IMR-90 (cell line): ENCODE measurements at regions not wholly inside any gene's neighbourhood (a gene's known extent, or its start where the extent isn't known, plus 50 kb on each side); places are given as distances from the start of the nearest gene placed in this dataset.

Experiments used
- ATAC-seq: fragments of 200-7000 bp; cut with Tn5 transposase; 2 replicates; pipeline ENCODE4 v1.9.1; 2020; ENCODE audit warnings: low read depth, mild to moderate bottlenecking, moderate library complexity
- BruUV-seq: library from RNA; stranded (reverse); fragments of 400-500 nt; replicated peaks from 2 replicates; lab custom pipeline; 2021; lab: Mats Ljungman, UMichigan
- CTCF ChIA-PET: fragments of 300-600 bp; formaldehyde crosslinking; extraction: SDS; loops from one replicate; lab custom pipeline; 2021; ENCODE audit warnings: antibody characterized with exemption; lab: Yijun Ruan, JAX
- POLR2A ChIA-PET: fragments of 300-600 bp; sonication (Branson Sonifier 250); formaldehyde crosslinking; loops from one replicate; lab custom pipeline; 2022; ENCODE audit warnings: antibody characterized with exemption; ENCODE audit not compliant: unreplicated experiment; lab: Charles Lee
- DNase-seq: peaks from one replicate; pipeline ENCODE4 v3.0.0; 2013
- H2AFZ ChIP-seq: replicated peaks from 2 replicates; pipeline ENCODE3; 2013; ENCODE audit warnings: low read length, mild to moderate bottlenecking; ENCODE audit not compliant: poor library complexity
- H2AK5ac ChIP-seq: 2 replicates; pipeline ENCODE4 v1.6.1; 2013; ENCODE audit warnings: low read depth, low read length, inconsistent platforms
- H2AK9ac ChIP-seq: replicated peaks from 2 replicates; pipeline ENCODE3; 2013; ENCODE audit warnings: mild to moderate bottlenecking, low read depth, low read length, moderate library complexity; ENCODE audit not compliant: poor library complexity
- H2BK120ac ChIP-seq: 2 replicates; pipeline ENCODE4 v1.6.1; 2013; ENCODE audit warnings: low read depth, low read length, inconsistent platforms
- H2BK15ac ChIP-seq: 3 replicates; pipeline ENCODE4 v1.6.1; 2013; ENCODE audit warnings: low read depth, low read length, inconsistent platforms
- H2BK20ac ChIP-seq: 2 replicates; pipeline ENCODE4 v1.6.1; 2013; ENCODE audit warnings: low read depth, mild to moderate bottlenecking, inconsistent platforms, low read length, moderate library complexity
- H2BK5ac ChIP-seq: 2 replicates; pipeline ENCODE4 v1.6.1; 2013; ENCODE audit warnings: mild to moderate bottlenecking, low read depth, low read length, inconsistent platforms; ENCODE audit not compliant: poor library complexity, severe bottlenecking
- H3K14ac ChIP-seq: replicated peaks from 2 replicates; pipeline ENCODE4 v1.6.1; 2013; ENCODE audit warnings: low read depth, low read length, inconsistent platforms
- H3K18ac ChIP-seq: 2 replicates; pipeline ENCODE4 v1.6.1; 2013; ENCODE audit warnings: low read depth, low read length, control low read depth
- H3K23ac ChIP-seq: 2 replicates; pipeline ENCODE4 v1.6.1; 2013; ENCODE audit warnings: low read depth, low read length, inconsistent platforms
- H3K27ac ChIP-seq: 2 replicates; pipeline ENCODE4 v1.5.1; 2013; ENCODE audit warnings: mild to moderate bottlenecking, control low read depth, low read length; ENCODE audit not compliant: insufficient read depth
- H3K27me3 ChIP-seq: 2 replicates; pipeline ENCODE4 v1.6.1; 2013; ENCODE audit warnings: low read length; ENCODE audit not compliant: control insufficient read depth, insufficient read depth
- H3K36me3 ChIP-seq: 2 replicates; pipeline ENCODE4 v1.6.1; 2013; ENCODE audit warnings: low read length, mixed read lengths; ENCODE audit not compliant: control insufficient read depth, insufficient read depth
- H3K4ac ChIP-seq: 2 replicates; pipeline ENCODE4 v1.6.1; 2013; ENCODE audit warnings: low read depth, low read length, inconsistent platforms
- H3K4me1 ChIP-seq: 2 replicates; pipeline ENCODE4 v1.6.1; 2013; ENCODE audit warnings: low read length, mixed read lengths; ENCODE audit not compliant: control insufficient read depth, insufficient read depth
- H3K4me2 ChIP-seq: 2 replicates; pipeline ENCODE4 v1.6.1; 2013; ENCODE audit warnings: low read depth, mild to moderate bottlenecking, control low read depth, low read length, moderate library complexity
- H3K4me3 ChIP-seq: 2 replicates; pipeline ENCODE4 v1.5.1; 2013; ENCODE audit warnings: low read depth, mild to moderate bottlenecking, control low read depth, low read length, moderate library complexity; ENCODE audit not compliant: insufficient read depth
- H3K56ac ChIP-seq: 2 replicates; pipeline ENCODE4 v1.6.1; 2013; ENCODE audit warnings: low read length, inconsistent platforms; ENCODE audit not compliant: insufficient read depth; ENCODE audit errors: extremely low read depth
- H3K79me1 ChIP-seq, 2 experiments: 2 replicates each; pipeline ENCODE4 v1.6.1; 2013; ENCODE audit warnings: low read length in 2 of 2, inconsistent platforms in 1 of 2, low read depth in 1 of 2
- H3K9ac ChIP-seq: 2 replicates; pipeline ENCODE4 v1.6.1; 2013; ENCODE audit warnings: low read depth, low read length, control low read depth
- H3K9me1 ChIP-seq: 2 replicates; pipeline ENCODE4 v1.6.1; 2013; ENCODE audit warnings: low read length, inconsistent platforms; ENCODE audit not compliant: insufficient read depth
- H3K9me3 ChIP-seq: 2 replicates; pipeline ENCODE4 v1.6.1; 2013; ENCODE audit warnings: low read length; ENCODE audit not compliant: control insufficient read depth, insufficient read depth
- H4K20me1 ChIP-seq: 2 replicates; pipeline ENCODE4 v1.6.1; 2013; ENCODE audit warnings: low read length, inconsistent platforms; ENCODE audit not compliant: insufficient read depth
- H4K5ac ChIP-seq: 2 replicates; pipeline ENCODE4 v1.6.1; 2013; ENCODE audit warnings: mild to moderate bottlenecking, low read depth, low read length, control low read depth
- H4K8ac ChIP-seq, 2 experiments: 2 replicates each; pipeline ENCODE4 v1.6.1; 2013; ENCODE audit warnings: low read depth in 2 of 2, low read length in 2 of 2, control low read depth in 1 of 2, inconsistent platforms in 1 of 2
- H4K91ac ChIP-seq: 2 replicates; pipeline ENCODE4 v1.6.1; 2013; ENCODE audit warnings: low read depth, low read length, inconsistent platforms; ENCODE audit not compliant: insufficient read depth
- BHLHE40 ChIP-seq: fragments of 150-350 bp; IDR thresholded peaks from 2 replicates; pipeline ENCODE4 v1.6.1; 2016; ENCODE audit warnings: mild to moderate bottlenecking, low read depth, low read length
- POLR2A ChIP-seq: IDR thresholded peaks from 2 replicates; pipeline ENCODE4 v1.6.1; 2012; ENCODE audit warnings: mild to moderate bottlenecking, low read depth, low read length
- RAD21 ChIP-seq: IDR thresholded peaks from 2 replicates; pipeline ENCODE4 v1.6.1; 2012; ENCODE audit warnings: low read length, improper control_type of control experiment
- RCOR1 ChIP-seq: IDR thresholded peaks from 2 replicates; pipeline ENCODE4 v1.6.1; 2012; ENCODE audit warnings: mild to moderate bottlenecking, low read length, improper control_type of control experiment; ENCODE audit not compliant: insufficient replicate concordance
- WGBS, 2 experiments: methylation state at CpG; one replicate each; pipeline versions ENCODE4 v1.1.5 to v1.1.7; 2013; ENCODE audit warnings: missing lambda C conversion rate in 2 of 2; ENCODE audit not compliant: insufficient read length in 1 of 2; ENCODE audit errors: extremely low coverage in 2 of 2; 5-methylcytosine and 5-hydroxymethylcytosine counted together
- dilution Hi-C: fragments of 300-500 bp; cut with HindIII; formaldehyde crosslinking; loops from one replicate; pipeline ENCODE4 v1.14.3; 2018; ENCODE audit warnings: low sequenced_read_pairs; ENCODE audit not compliant: unreplicated experiment
- in situ Hi-C: fragments of 300-500 bp; cut with MboI; formaldehyde crosslinking; loops from 3 replicates; pipeline ENCODE4 v1.14.3; 2019; ENCODE audit warnings: low sequenced_read_pairs, inconsistent platforms, mixed read lengths
- intact Hi-C: fragments of 100-400 bp; cut with micrococcal nuclease; formaldehyde crosslinking; loops from 2 replicates; pipeline ENCODE4 v1.10.0; 2022

GRCh38 chr3:5463991-5464390 lies 276.5 kb downstream of the EDEM1 start:
- no peak overlapping the region for H3K9ac ChIP-seq
- dilution Hi-C loops (no loop called here), in situ Hi-C loops (no loop called here), intact Hi-C loops (no loop called here)
- H3K4ac ChIP-seq, result no peak overlapping the region
- WGBS, 2 experiments, result no CpG with 5 or more reads among the region's 3 CpGs
- ChIA-PET CTCF (no interaction called here), POLR2A (no interaction called here)
- no peak overlapping the region for H2BK15ac ChIP-seq
- H3K4me1 ChIP-seq, result no peaks in the 10 kb centered on the region
- peaks cover 6% of the 10 kb centered on the region for H3K9me3 ChIP-seq
- DNase-seq, result no peak
- no peak overlapping the region for H3K27ac ChIP-seq
- H4K91ac ChIP-seq, result no peak overlapping the region
- no peak overlapping the region for H3K23ac ChIP-seq
- no peak overlapping the region for H3K56ac ChIP-seq
- no peak overlapping the region for H2AK5ac ChIP-seq
- no TSS peak for BruUV-seq
- no peaks in the 10 kb centered on the region for H3K27me3 ChIP-seq
- no peak overlapping the region for H2AK9ac ChIP-seq
- H2AFZ ChIP-seq, result no peak overlapping the region
- no peaks in the 10 kb centered on the region for H3K79me1 ChIP-seq
- no peak overlapping the region for H4K5ac ChIP-seq
- TF ChIP-seq POLR2A (no peak), RCOR1 (no peak), BHLHE40 (no peak), RAD21 (no peak)
- no peaks in the 10 kb centered on the region for H3K9me1 ChIP-seq
- H2BK5ac ChIP-seq, result no peak overlapping the region
- H3K4me2 ChIP-seq, result no peak overlapping the region
- no peak overlapping the region for H4K8ac ChIP-seq
- H3K36me3 ChIP-seq, result no peaks in the 10 kb centered on the region
- H2BK20ac ChIP-seq, result no peak overlapping the region
- no peak overlapping the region for H2BK120ac ChIP-seq
- no peak overlapping the region for H3K4me3 ChIP-seq
- H4K20me1 ChIP-seq, result no peaks in the 10 kb centered on the region
- no peak overlapping the region for H3K14ac ChIP-seq
- ATAC-seq, result no peak
- no peak overlapping the region for H3K18ac ChIP-seq
